Calu3 (cell line): ENCODE measurements at regions not wholly inside any gene's neighbourhood (a gene's known extent, or its start where the extent isn't known, plus 50 kb on each side); places are given as distances from the start of the nearest gene placed in this dataset.

Experiments
- BruUV-seq: library from RNA; stranded (reverse); fragments of 400-500 nt; replicated peaks from 2 replicates; lab custom pipeline; 2021; lab: Mats Ljungman, UMichigan
- CTCF ChIA-PET: fragments of 300-600 bp; sonication (Branson Sonifier 250); formaldehyde crosslinking; loops from one replicate; lab custom pipeline; 2022; ENCODE audit warnings: antibody characterized with exemption; lab: Charles Lee
- DNase-seq: peaks from one replicate; pipeline ENCODE4 v3.0.0; 2022
- H3K27ac Mint-ChIP-seq: one replicate; pipeline ENCODE4 v1.8.0; 2022; ENCODE audit warnings: mixed read lengths; ENCODE audit not compliant: unreplicated experiment
- H3K27me3 Mint-ChIP-seq: one replicate; pipeline ENCODE4 v1.8.0; 2022; ENCODE audit warnings: mixed read lengths; ENCODE audit not compliant: unreplicated experiment
- H3K36me3 Mint-ChIP-seq: one replicate; pipeline ENCODE4 v1.8.0; 2022; ENCODE audit warnings: mild to moderate bottlenecking, moderate library complexity, mixed read lengths; ENCODE audit not compliant: insufficient read depth, unreplicated experiment
- H3K4me1 Mint-ChIP-seq: one replicate; pipeline ENCODE4 v1.8.0; 2022; ENCODE audit warnings: mild to moderate bottlenecking, low read depth, mixed read lengths; ENCODE audit not compliant: unreplicated experiment
- H3K4me3 Mint-ChIP-seq: one replicate; pipeline ENCODE4 v1.8.0; 2022; ENCODE audit warnings: mild to moderate bottlenecking, low read depth, moderate library complexity, mixed read lengths; ENCODE audit not compliant: unreplicated experiment
- H3K9me3 Mint-ChIP-seq: one replicate; pipeline ENCODE4 v1.8.0; 2022; ENCODE audit warnings: low read depth, mixed read lengths; ENCODE audit not compliant: unreplicated experiment
- intact Hi-C: fragments of 100-400 bp; cut with micrococcal nuclease; formaldehyde crosslinking; loops from one replicate; pipeline ENCODE4 v1.10.0; 2022; ENCODE audit not compliant: unreplicated experiment
- TF ChIP-seq, protein P1 (sequence below): fragments of 200-600 bp; IDR thresholded peaks from one replicate; pipeline ENCODE4 v1.8.0; 2022; ENCODE audit warnings: antibody characterized with exemption; ENCODE audit not compliant: unreplicated experiment

DNA sequence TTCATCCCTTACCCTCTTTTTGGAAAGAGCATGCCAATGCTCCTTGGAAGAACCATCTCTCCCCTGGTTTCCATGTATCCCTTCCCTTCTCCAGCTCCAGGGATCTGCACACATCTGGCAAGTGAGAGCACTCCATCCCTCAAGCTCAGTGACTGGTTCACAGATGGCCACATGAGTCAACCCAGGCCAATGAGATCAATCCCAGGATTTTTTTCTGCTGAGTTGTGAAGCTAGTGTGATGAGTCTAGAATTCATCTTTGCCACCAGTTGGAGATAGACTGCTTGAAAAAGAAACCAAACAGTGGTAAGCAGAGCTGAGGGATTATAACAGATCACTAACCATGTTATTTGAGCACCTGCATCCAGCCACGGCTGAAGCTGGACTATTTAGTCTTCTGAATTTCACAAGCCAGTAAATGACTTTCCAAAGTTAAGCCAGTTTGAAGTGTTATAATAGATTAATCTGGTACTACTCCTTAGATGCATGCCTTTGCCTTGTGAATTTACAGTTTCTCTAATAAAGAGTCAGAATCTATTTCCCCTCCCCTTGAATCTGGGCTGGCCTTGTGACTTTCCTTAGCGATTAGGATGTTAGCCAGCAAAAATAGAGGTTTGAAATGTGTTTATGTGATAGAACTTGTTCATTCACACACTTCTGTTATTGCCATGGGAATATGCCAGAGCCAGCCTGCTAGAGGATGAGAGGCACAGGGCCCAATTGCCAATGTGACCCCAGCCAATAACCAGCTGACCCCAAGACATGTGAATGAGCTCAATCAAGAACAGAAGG is 159.8 kb downstream of the WNT5A start:
- BruUV-seq: no TSS peak
- no peak overlapping the region for H3K27ac Mint-ChIP-seq
- no peaks in the 10 kb centered on the region for H3K4me1 Mint-ChIP-seq
- DNase-seq: no peak
- CTCF ChIA-PET: no interaction called here
- no peaks in the 10 kb centered on the region for H3K36me3 Mint-ChIP-seq
- intact Hi-C loops: no loop called here
- no peaks in the 10 kb centered on the region for H3K27me3 Mint-ChIP-seq
- peaks cover 7% of the 10 kb centered on the region for H3K9me3 Mint-ChIP-seq
- H3K4me3 Mint-ChIP-seq: no peak overlapping the region
- TF ChIP-seq, protein P1, sequence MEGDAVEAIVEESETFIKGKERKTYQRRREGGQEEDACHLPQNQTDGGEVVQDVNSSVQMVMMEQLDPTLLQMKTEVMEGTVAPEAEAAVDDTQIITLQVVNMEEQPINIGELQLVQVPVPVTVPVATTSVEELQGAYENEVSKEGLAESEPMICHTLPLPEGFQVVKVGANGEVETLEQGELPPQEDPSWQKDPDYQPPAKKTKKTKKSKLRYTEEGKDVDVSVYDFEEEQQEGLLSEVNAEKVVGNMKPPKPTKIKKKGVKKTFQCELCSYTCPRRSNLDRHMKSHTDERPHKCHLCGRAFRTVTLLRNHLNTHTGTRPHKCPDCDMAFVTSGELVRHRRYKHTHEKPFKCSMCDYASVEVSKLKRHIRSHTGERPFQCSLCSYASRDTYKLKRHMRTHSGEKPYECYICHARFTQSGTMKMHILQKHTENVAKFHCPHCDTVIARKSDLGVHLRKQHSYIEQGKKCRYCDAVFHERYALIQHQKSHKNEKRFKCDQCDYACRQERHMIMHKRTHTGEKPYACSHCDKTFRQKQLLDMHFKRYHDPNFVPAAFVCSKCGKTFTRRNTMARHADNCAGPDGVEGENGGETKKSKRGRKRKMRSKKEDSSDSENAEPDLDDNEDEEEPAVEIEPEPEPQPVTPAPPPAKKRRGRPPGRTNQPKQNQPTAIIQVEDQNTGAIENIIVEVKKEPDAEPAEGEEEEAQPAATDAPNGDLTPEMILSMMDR: no peak

DNA sequence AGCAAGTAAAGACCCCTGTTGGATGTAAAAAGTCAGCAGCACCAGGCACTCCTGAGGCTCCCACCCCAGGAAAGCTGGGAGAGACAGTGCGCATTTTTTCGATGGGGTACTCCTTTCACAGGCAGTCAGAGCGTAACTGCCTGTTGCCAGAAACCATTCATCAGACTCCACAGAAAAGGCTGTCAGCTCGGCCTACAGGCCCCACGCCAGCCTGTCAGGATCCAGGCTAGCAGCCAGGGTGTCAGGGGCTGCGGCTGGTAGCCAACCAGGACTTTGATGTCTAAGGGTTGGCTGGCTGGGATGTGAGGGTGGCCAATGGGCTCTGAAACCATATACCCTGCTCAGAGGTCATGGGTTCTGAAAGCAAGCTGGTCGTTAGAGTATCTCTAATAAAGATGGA is 164.5 kb downstream of the WNT5A start:
- peaks cover 11% of the 10 kb centered on the region for H3K9me3 Mint-ChIP-seq
- CTCF ChIA-PET: no interaction called here
- no peaks in the 10 kb centered on the region for H3K36me3 Mint-ChIP-seq
- no peaks in the 10 kb centered on the region for H3K27me3 Mint-ChIP-seq
- intact Hi-C loops: no loop called here
- BruUV-seq: no TSS peak
- TF ChIP-seq, protein P1: no peak
- no peak for DNase-seq
- H3K4me3 Mint-ChIP-seq: no peak overlapping the region
- no peaks in the 10 kb centered on the region for H3K4me1 Mint-ChIP-seq
- no peak overlapping the region for H3K27ac Mint-ChIP-seq

DNA sequence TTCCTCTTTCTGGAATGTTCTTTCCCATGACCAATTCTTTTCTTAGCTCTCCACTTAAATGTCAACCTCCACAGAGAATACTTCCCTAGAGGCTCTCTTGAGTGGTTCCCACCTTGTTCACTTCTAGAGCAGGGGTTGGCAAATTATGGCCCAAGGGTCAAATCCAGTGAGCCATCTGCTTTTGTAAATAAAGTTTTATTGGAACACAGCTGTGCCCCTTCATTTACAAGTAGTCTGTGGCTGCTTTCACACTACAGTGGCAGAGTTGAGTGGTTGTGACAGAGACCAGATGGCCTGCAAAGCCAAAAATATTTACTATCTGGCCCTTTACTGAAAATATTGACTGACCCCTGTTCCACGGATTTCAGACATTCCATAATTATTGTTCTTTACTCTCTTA is 166.2 kb downstream of the WNT5A start:
- BruUV-seq: no TSS peak
- Mint-ChIP-seq H3K4me1 (no peaks in the 10 kb centered on the region), H3K27ac (no peak overlapping the region), H3K4me3 (no peak overlapping the region), H3K9me3 (peaks cover 8% of the 10 kb centered on the region), H3K27me3 (no peaks in the 10 kb centered on the region), H3K36me3 (no peaks in the 10 kb centered on the region)
- intact Hi-C loops: no loop called here
- CTCF ChIA-PET: no interaction called here
- TF ChIP-seq, protein P1: no peak
- no peak for DNase-seq

DNA sequence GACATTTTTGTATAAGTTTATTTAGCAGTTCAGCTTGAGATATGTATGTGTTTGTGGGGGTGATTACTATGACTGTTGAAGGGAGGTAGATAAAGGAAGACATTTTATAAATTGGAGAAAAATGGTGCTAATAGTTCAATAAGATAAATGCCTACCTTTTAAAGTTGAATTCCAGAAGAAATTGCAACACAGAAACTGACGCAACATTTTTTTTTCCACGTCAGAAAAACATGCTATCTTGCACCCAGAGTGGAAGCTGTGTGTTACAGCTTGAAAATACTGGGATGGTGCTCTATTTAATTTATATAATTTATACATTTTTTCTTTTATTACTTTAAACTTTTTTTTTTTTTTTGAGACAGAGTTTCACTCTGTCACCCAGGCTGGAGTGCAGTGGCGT is 171.7 kb downstream of the WNT5A start:
- no peak overlapping the region for H3K27ac Mint-ChIP-seq
- TF ChIP-seq, protein P1: no peak
- intact Hi-C loops: no loop called here
- H3K4me1 Mint-ChIP-seq: no peaks in the 10 kb centered on the region
- DNase-seq: no peak
- no peaks in the 10 kb centered on the region for H3K36me3 Mint-ChIP-seq
- CTCF ChIA-PET: no interaction called here
- H3K9me3 Mint-ChIP-seq: peaks cover 11% of the 10 kb centered on the region
- no peak overlapping the region for H3K4me3 Mint-ChIP-seq
- no peaks in the 10 kb centered on the region for H3K27me3 Mint-ChIP-seq
- no TSS peak for BruUV-seq
